Peyer's patch (tissue), 4 donors: ENCODE measurements at regions not wholly inside any gene's neighbourhood (a gene's known extent, or its start where the extent isn't known, plus 50 kb on each side); places are given as distances from the start of the nearest gene placed in this dataset.

Source experiments
- POLR2A ChIP-seq, 2 donors: fragments of 450-650 bp; IDR thresholded peaks; one replicate each; pipeline ENCODE4 v1.5.1; 2017; ENCODE audit warnings: antibody characterized with exemption in 2 of 2, mild to moderate bottlenecking in 2 of 2, moderate library complexity in 2 of 2
- TF ChIP-seq, protein P1 (sequence below), 6 experiments: fragments of 450-650 bp in 4 of 6; fragments of 200-600 bp in 2 of 6; sonication (generic) in 1 of 6; IDR thresholded peaks; one replicate each; pipeline ENCODE4 v1.5.1; 2017 to 2019; ENCODE audit warnings: antibody characterized with exemption in 6 of 6, mild to moderate bottlenecking in 3 of 6, moderate library complexity in 1 of 6

DNA sequence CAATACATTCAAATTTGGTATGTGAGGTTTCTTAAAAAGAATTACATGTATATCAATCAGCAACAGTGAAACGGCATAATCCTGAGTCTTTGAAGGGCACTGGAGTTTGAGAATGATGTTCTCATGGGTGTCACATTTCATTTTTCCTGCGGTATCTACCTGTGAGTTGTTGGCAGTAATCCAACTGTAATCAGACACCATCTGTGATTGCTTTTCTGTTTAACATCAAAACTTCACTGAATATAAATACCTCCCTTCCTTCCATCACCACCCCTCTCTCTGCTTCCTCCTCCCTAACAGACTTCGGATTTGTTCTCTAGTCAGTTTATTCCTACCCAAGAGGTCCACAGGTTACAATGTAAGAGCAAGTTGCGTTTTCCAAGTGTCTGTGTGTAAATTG is 275.2 kb upstream of the PCSK5 start:
- TF ChIP-seq, protein P1, sequence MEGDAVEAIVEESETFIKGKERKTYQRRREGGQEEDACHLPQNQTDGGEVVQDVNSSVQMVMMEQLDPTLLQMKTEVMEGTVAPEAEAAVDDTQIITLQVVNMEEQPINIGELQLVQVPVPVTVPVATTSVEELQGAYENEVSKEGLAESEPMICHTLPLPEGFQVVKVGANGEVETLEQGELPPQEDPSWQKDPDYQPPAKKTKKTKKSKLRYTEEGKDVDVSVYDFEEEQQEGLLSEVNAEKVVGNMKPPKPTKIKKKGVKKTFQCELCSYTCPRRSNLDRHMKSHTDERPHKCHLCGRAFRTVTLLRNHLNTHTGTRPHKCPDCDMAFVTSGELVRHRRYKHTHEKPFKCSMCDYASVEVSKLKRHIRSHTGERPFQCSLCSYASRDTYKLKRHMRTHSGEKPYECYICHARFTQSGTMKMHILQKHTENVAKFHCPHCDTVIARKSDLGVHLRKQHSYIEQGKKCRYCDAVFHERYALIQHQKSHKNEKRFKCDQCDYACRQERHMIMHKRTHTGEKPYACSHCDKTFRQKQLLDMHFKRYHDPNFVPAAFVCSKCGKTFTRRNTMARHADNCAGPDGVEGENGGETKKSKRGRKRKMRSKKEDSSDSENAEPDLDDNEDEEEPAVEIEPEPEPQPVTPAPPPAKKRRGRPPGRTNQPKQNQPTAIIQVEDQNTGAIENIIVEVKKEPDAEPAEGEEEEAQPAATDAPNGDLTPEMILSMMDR (IDR thresholded peaks at IDR 0.05), result no peak
- TF ChIP-seq POLR2A (IDR thresholded peaks at IDR 0.05), result no peak
